CD4-positive, alpha-beta T cell (primary cell): ENCODE measurements at regions not wholly inside any gene's neighbourhood (a gene's known extent, or its start where the extent isn't known, plus 50 kb on each side); places are given as distances from the start of the nearest gene placed in this dataset.

ENCODE experiments used
- ATAC-seq: fragments of 200-7000 bp; cut with Tn5 transposase; one replicate; pipeline ENCODE4 v1.10.0; 2022; ENCODE audit warnings: mild to moderate bottlenecking; ENCODE audit not compliant: poor library complexity
- CTCF ChIA-PET: fragments of 350-600 bp; sonication (Branson Sonifier 250); formaldehyde crosslinking; loops from one replicate; lab custom pipeline; 2021; ENCODE audit warnings: antibody characterized with exemption, inconsistent platforms; lab: Charles Lee
- POLR2A ChIA-PET: fragments of 350-600 bp; sonication (Branson Sonifier 250); formaldehyde crosslinking; loops from one replicate; lab custom pipeline; 2021; ENCODE audit warnings: antibody characterized with exemption, inconsistent platforms; lab: Charles Lee
- DNase-seq, 14 experiments: peaks; one replicate each; pipeline ENCODE4 v3.0.0-alpha.2; 2013 to 2020; ENCODE audit warnings: mixed read lengths in 2 of 14
- H3K27ac ChIP-seq, 2 donors: one replicate each; pipeline versions ENCODE4 v1.5.1 to v1.7.0; 2013; ENCODE audit warnings: low read length in 2 of 2, low read depth in 1 of 2, mild to moderate bottlenecking in 1 of 2
- H3K27me3 ChIP-seq, 2 experiments: 1 replicate in 1 of 2; 2 replicates in 1 of 2; pipeline versions ENCODE4 v1.6.1 to v1.7.0; 2013; ENCODE audit warnings: low read length in 2 of 2, control low read depth in 1 of 2, mild to moderate bottlenecking in 1 of 2, moderate library complexity in 1 of 2; ENCODE audit not compliant: insufficient read depth in 2 of 2, control insufficient read depth in 1 of 2
- H3K36me3 ChIP-seq: one replicate; pipeline ENCODE4 v1.6.1; 2013; ENCODE audit warnings: low read length, control low read depth; ENCODE audit not compliant: insufficient read depth
- H3K4me1 ChIP-seq: one replicate; pipeline ENCODE4 v1.6.1; 2013; ENCODE audit warnings: low read length, control low read depth; ENCODE audit not compliant: insufficient read depth
- H3K4me3 ChIP-seq: one replicate; pipeline ENCODE4 v1.5.1; 2013; ENCODE audit warnings: mild to moderate bottlenecking, low read length, moderate library complexity
- H3K9me3 ChIP-seq, 2 experiments: 1 replicate in 1 of 2; 2 replicates in 1 of 2; pipeline versions ENCODE4 v1.6.1 to v1.7.0; 2013; ENCODE audit warnings: low read length in 2 of 2, mild to moderate bottlenecking in 2 of 2, control low read depth in 1 of 2, moderate library complexity in 1 of 2; ENCODE audit not compliant: control insufficient read depth in 1 of 2, insufficient read depth in 1 of 2
- H3K27ac Mint-ChIP-seq: one replicate; pipeline ENCODE4 v1.8.0; 2020; ENCODE audit warnings: mixed read lengths
- H3K27me3 Mint-ChIP-seq: one replicate; pipeline ENCODE4 v1.8.0; 2021; ENCODE audit warnings: mixed read lengths
- H3K36me3 Mint-ChIP-seq: one replicate; pipeline ENCODE4 v1.8.0; 2021; ENCODE audit warnings: low read depth, mixed read lengths
- H3K4me1 Mint-ChIP-seq: one replicate; pipeline ENCODE4 v1.8.0; 2021; ENCODE audit warnings: low read depth, mixed read lengths
- H3K4me3 Mint-ChIP-seq: one replicate; pipeline ENCODE4 v1.8.0; 2020; ENCODE audit warnings: mild to moderate bottlenecking, mixed read lengths
- H3K9me3 Mint-ChIP-seq: one replicate; pipeline ENCODE4 v1.8.0; 2020; ENCODE audit warnings: mixed read lengths
- CTCF ChIP-seq: fragments of 200-600 bp; IDR thresholded peaks from one replicate; pipeline ENCODE4 v1.8.0; 2022; ENCODE audit warnings: antibody characterized with exemption, mild to moderate bottlenecking
- intact Hi-C, 2 experiments: fragments of 100-400 bp; cut with DNase I in 1 of 2; cut with micrococcal nuclease in 1 of 2; formaldehyde crosslinking; loops; one replicate each; pipeline versions ENCODE4 v1.15.1 to v1.9.0; 2023 to 2025; cut with DNase I, micrococcal nuclease

GRCh38 chr15:79601405-79602086 is 169.4 kb downstream of the MINAR1 start:
- H3K9me3 Mint-ChIP-seq, result no peaks in the 10 kb centered on the region

GRCh38 chr15:79602180-79602579 is 170.0 kb downstream of the MINAR1 start:
- no peaks in the 10 kb centered on the region for H3K36me3 ChIP-seq
- no peak overlapping the region for H3K4me3 ChIP-seq
- H3K27me3 ChIP-seq, result no peaks in the 10 kb centered on the region
- no peak for ATAC-seq
- Mint-ChIP-seq H3K4me3 (no peak overlapping the region), H3K27ac (no peak overlapping the region), H3K9me3 (no peaks in the 10 kb centered on the region), H3K27me3 (peaks cover 52% of the 10 kb centered on the region), H3K36me3 (no peaks in the 10 kb centered on the region), H3K4me1 (no peaks in the 10 kb centered on the region)
- H3K4me1 ChIP-seq, result no peaks in the 10 kb centered on the region
- no peak for DNase-seq
- TF ChIP-seq CTCF, result no peak
- ChIA-PET POLR2A (no interaction called here), CTCF (no interaction called here)
- no peak overlapping the region for H3K27ac ChIP-seq
- H3K9me3 ChIP-seq, result no peaks in the 10 kb centered on the region
- intact Hi-C loops, result no loop called here

More at GRCh38 chr15:79601405-79602086, 169.4 kb downstream of the MINAR1 start:
- ATAC-seq, result no peak
- no peaks in the 10 kb centered on the region for H3K9me3 ChIP-seq
- no peak overlapping the region for H3K27ac ChIP-seq
- H3K4me1 ChIP-seq, result no peaks in the 10 kb centered on the region
- Mint-ChIP-seq H3K27me3 (peaks cover 47% of the 10 kb centered on the region), H3K4me3 (no peak overlapping the region), H3K36me3 (no peaks in the 10 kb centered on the region), H3K4me1 (no peaks in the 10 kb centered on the region), H3K27ac (no peak overlapping the region)
- TF ChIP-seq CTCF, result no peak
- ChIA-PET CTCF (no interaction called here), POLR2A (no interaction called here)
- intact Hi-C loops, result no loop called here
- no peak overlapping the region for H3K4me3 ChIP-seq
- DNase-seq, result no peak
- H3K36me3 ChIP-seq, result no peaks in the 10 kb centered on the region
- H3K27me3 ChIP-seq, result no peaks in the 10 kb centered on the region

GRCh38 chr15:79602731-79603130 is 170.6 kb downstream of the MINAR1 start:
- H3K27ac Mint-ChIP-seq, result no peak overlapping the region
- ATAC-seq, result no peak

More at GRCh38 chr15:79602731-79603130, 170.6 kb downstream of the MINAR1 start:
- POLR2A ChIA-PET, result no interaction called here
- no peaks in the 10 kb centered on the region for H3K9me3 Mint-ChIP-seq
- peaks cover 58% of the 10 kb centered on the region for H3K27me3 Mint-ChIP-seq
- H3K36me3 Mint-ChIP-seq, result no peaks in the 10 kb centered on the region
- CTCF ChIA-PET, result no interaction called here
- TF ChIP-seq CTCF, result no peak
- H3K27me3 ChIP-seq, result no peaks in the 10 kb centered on the region
- H3K27ac ChIP-seq, result no peak overlapping the region
- intact Hi-C loops, result no loop called here
- H3K9me3 ChIP-seq, result no peaks in the 10 kb centered on the region
- H3K4me3 ChIP-seq, result no peak overlapping the region
- H3K4me1 ChIP-seq, result no peaks in the 10 kb centered on the region
- H3K36me3 ChIP-seq, result no peaks in the 10 kb centered on the region
- no peaks in the 10 kb centered on the region for H3K4me1 Mint-ChIP-seq
- DNase-seq, result no peak
- no peak overlapping the region for H3K4me3 Mint-ChIP-seq
